ENCODE measurements at regions not wholly inside any gene's neighbourhood (a gene's known extent, or its start where the extent isn't known, plus 50 kb on each side); places are given as distances from the start of the nearest gene placed in this dataset.

DNA sequence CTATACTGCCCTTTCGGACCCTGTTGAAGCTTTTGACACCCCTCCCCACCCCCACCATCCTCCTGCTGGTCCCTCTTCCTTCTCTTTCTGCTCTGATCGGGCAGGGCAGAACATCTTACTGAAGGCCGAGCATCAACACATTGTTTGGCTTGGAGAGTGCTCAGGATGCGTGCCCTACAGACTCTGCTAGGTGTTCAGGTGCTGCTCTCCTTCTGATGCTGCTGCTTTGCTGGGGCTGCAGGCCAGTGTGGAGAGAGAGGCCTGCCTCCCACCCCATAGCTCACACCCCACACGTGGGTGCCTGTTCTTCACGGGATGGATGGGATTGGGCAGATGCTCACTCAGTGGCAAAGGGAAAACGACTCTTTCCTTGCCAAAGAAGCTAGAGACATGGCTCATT lies 89.8 kb upstream of the ONECUT1 start:
- 25% methylated on average over 1 of the region's 7 CpGs for WGBS (ENCODE audit: insufficient coverage)
- Histone ChIP-seq H3K4me1 (ENCODE audit: control insufficient read depth in 2 of 2, insufficient read depth in 2 of 2, low read length in 2 of 2) (no peaks in the 10 kb centered on the region), H4K20me1 (ENCODE audit: control insufficient read depth, insufficient read depth, low read length, poor library complexity, severe bottlenecking) (no peaks in the 10 kb centered on the region), H3K9ac (ENCODE audit: low read length) (no peak overlapping the region), H3K9me3 (ENCODE audit: control extremely low read depth in 1 of 3, control insufficient read depth in 2 of 3, insufficient read depth in 1 of 3, low read length in 2 of 3) (no peaks in the 10 kb centered on the region), H3K79me2 (ENCODE audit: control insufficient read depth, insufficient read depth, low read length) (no peaks in the 10 kb centered on the region), H3K27me3 (replicated peaks in 1 of 4; ENCODE audit: control extremely low read depth in 1 of 4, control insufficient read depth in 3 of 4, insufficient read depth in 4 of 4, low read length in 3 of 4) (peaks cover 0 to 2% (median 0%) of the 10 kb centered on the region in 4 experiments), H3K4me2 (replicated peaks; ENCODE audit: low read depth, low read length, poor library complexity, severe bottlenecking) (no peak overlapping the region), H3K36me3 (replicated peaks in 1 of 2; ENCODE audit: control extremely low read depth in 1 of 2, control insufficient read depth in 1 of 2, extremely low read depth in 1 of 2, insufficient read depth in 2 of 2, low read length in 1 of 2) (no peaks in the 10 kb centered on the region), H3K27ac (ENCODE audit: low read length in 2 of 2) (no peak overlapping the region), H2AFZ (ENCODE audit: insufficient read depth, low read depth, low read length, poor library complexity, severe bottlenecking) (no peak overlapping the region), H3K4me3 (ENCODE audit: control extremely low read depth in 1 of 5, extremely low read depth in 1 of 5, insufficient read depth in 1 of 5, low read depth in 2 of 5, low read length in 4 of 5) (no peak overlapping the region)
- intact Hi-C loops (cut with micrococcal nuclease): no loop called here
- CTCF ChIA-PET: no interaction called here
- TF ChIP-seq, protein P1, sequence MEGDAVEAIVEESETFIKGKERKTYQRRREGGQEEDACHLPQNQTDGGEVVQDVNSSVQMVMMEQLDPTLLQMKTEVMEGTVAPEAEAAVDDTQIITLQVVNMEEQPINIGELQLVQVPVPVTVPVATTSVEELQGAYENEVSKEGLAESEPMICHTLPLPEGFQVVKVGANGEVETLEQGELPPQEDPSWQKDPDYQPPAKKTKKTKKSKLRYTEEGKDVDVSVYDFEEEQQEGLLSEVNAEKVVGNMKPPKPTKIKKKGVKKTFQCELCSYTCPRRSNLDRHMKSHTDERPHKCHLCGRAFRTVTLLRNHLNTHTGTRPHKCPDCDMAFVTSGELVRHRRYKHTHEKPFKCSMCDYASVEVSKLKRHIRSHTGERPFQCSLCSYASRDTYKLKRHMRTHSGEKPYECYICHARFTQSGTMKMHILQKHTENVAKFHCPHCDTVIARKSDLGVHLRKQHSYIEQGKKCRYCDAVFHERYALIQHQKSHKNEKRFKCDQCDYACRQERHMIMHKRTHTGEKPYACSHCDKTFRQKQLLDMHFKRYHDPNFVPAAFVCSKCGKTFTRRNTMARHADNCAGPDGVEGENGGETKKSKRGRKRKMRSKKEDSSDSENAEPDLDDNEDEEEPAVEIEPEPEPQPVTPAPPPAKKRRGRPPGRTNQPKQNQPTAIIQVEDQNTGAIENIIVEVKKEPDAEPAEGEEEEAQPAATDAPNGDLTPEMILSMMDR (IDR thresholded peaks at IDR 0.05): no peak
- no peak for TF ChIP-seq EZH2 (IDR thresholded peaks at IDR 0.05; ENCODE audit: borderline replicate concordance, insufficient read depth, low read depth, low read length, poor library complexity, severe bottlenecking)
- Mint-ChIP-seq H3K27ac (no peak overlapping the region), H3K27me3 (peaks cover 18% of the 10 kb centered on the region), H3K4me3 (no peak overlapping the region), H3K4me1 (no peaks in the 10 kb centered on the region), H3K9me3 (ENCODE audit: insufficient read depth) (no peaks in the 10 kb centered on the region)
- POLR2A ChIA-PET: no interaction called here
- no peak for ATAC-seq (ENCODE audit: low read depth)
- DNase-seq: no peak

DNA sequence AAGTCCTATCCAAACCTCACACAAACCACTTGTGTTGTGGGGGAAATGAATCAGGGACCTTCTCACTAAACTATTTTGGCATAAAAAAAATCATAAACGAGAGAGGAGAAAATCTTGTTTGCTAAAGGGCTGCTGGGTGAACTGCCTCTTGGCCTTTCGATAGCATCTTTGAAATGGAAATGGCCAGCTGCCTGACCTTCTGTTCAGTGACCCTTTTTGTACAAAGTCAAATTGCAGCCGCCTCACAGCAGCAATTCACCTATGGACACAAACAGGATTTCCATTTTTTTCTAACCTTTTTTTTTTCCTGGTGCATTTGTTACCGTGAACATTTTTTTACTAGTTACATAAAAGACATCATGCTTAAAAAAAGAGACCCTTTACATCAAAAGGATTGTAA lies 89.0 kb upstream of the ONECUT1 start:
- Histone ChIP-seq H2AFZ (ENCODE audit: insufficient read depth, low read depth, low read length, poor library complexity, severe bottlenecking) (no peak overlapping the region), H3K36me3 (replicated peaks in 1 of 2; ENCODE audit: control extremely low read depth in 1 of 2, control insufficient read depth in 1 of 2, extremely low read depth in 1 of 2, insufficient read depth in 2 of 2, low read length in 1 of 2) (no peaks in the 10 kb centered on the region), H3K27me3 (replicated peaks in 1 of 4; ENCODE audit: control extremely low read depth in 1 of 4, control insufficient read depth in 3 of 4, insufficient read depth in 4 of 4, low read length in 3 of 4) (peaks cover 0 to 2% (median 0%) of the 10 kb centered on the region in 4 experiments), H3K4me1 (ENCODE audit: control insufficient read depth in 2 of 2, insufficient read depth in 2 of 2, low read length in 2 of 2) (no peaks in the 10 kb centered on the region), H3K9ac (ENCODE audit: low read length) (no peak overlapping the region), H3K79me2 (ENCODE audit: control insufficient read depth, insufficient read depth, low read length) (no peaks in the 10 kb centered on the region), H4K20me1 (ENCODE audit: control insufficient read depth, insufficient read depth, low read length, poor library complexity, severe bottlenecking) (no peaks in the 10 kb centered on the region), H3K4me2 (replicated peaks; ENCODE audit: low read depth, low read length, poor library complexity, severe bottlenecking) (no peak overlapping the region), H3K4me3 (ENCODE audit: control extremely low read depth in 1 of 5, extremely low read depth in 1 of 5, insufficient read depth in 1 of 5, low read depth in 2 of 5, low read length in 4 of 5) (no peak overlapping the region), H3K27ac (ENCODE audit: low read length in 2 of 2) (no peak overlapping the region), H3K9me3 (ENCODE audit: control extremely low read depth in 1 of 3, control insufficient read depth in 2 of 3, insufficient read depth in 1 of 3, low read length in 2 of 3) (no peaks in the 10 kb centered on the region)
- Mint-ChIP-seq H3K4me3 (no peak overlapping the region), H3K27me3 (peaks cover 18% of the 10 kb centered on the region), H3K27ac (no peak overlapping the region), H3K4me1 (no peaks in the 10 kb centered on the region), H3K9me3 (ENCODE audit: insufficient read depth) (no peaks in the 10 kb centered on the region)
- CTCF ChIA-PET: no interaction called here
- 49% methylated on average over 2 of the region's 4 CpGs for WGBS (ENCODE audit: insufficient coverage)
- intact Hi-C loops (cut with micrococcal nuclease): no loop called here
- DNase-seq (no peak), ATAC-seq (ENCODE audit: low read depth) (no peak)
- POLR2A ChIA-PET: no interaction called here
- TF ChIP-seq, protein P1 (IDR thresholded peaks at IDR 0.05): no peak
- no peak for TF ChIP-seq EZH2 (IDR thresholded peaks at IDR 0.05; ENCODE audit: borderline replicate concordance, insufficient read depth, low read depth, low read length, poor library complexity, severe bottlenecking)

All from B cell (primary cell).